HepG2 (cell line): ENCODE measurements at regions not wholly inside any gene's neighbourhood (a gene's known extent, or its start where the extent isn't known, plus 50 kb on each side); places are given as distances from the start of the nearest gene placed in this dataset.

Experiments used
- ATAC-seq: fragments of 200-7000 bp; cut with Tn5 transposase; 3 replicates; pipeline ENCODE4 v1.9.1; 2020; ENCODE audit warnings: mild to moderate bottlenecking, moderate library complexity
- BruUV-seq: library from RNA; stranded (reverse); fragments of 400-500 nt; replicated peaks from 2 replicates; lab custom pipeline; 2021; lab: Mats Ljungman, UMichigan
- CTCF ChIA-PET: fragments of 300-600 bp; formaldehyde crosslinking; extraction: SDS; loops from one replicate; lab custom pipeline; 2021; ENCODE audit warnings: low total read pairs, inconsistent platforms, low intra/inter-chr PET ratio; lab: Yijun Ruan, JAX
- POLR2A ChIA-PET: fragments of 350-600 bp; sonication (Branson Sonifier 250); formaldehyde crosslinking; loops from one replicate; lab custom pipeline; 2020; ENCODE audit warnings: antibody characterized with exemption, inconsistent platforms; lab: Yijun Ruan, JAX
- DNase-seq: peaks from one replicate; pipeline ENCODE4 v3.0.0-alpha.2; 2015; ENCODE audit warnings: low spot score
- FAIRE-seq: peaks from 3 replicates; lab custom pipeline; 2011; peaks lifted over from hg19 to GRCh38; lab: Jason Lieb, UNC
- H2AFZ ChIP-seq: one replicate; pipeline ENCODE4 v1.6.1; 2011; ENCODE audit warnings: low read length, inconsistent platforms
- H3K27ac ChIP-seq: fragments of 300-600 bp; 3 replicates; pipeline ENCODE4 v1.8.0; 2011; ENCODE audit warnings: mixed run types, mild to moderate bottlenecking, mixed read lengths, low read length, inconsistent platforms; ENCODE audit not compliant: insufficient read depth; ENCODE audit errors: extremely low read length
- H3K27me3 ChIP-seq, 2 experiments: fragments of 200-600 bp in 1 of 2; 2 replicates in 1 of 2; 3 replicates in 1 of 2; pipeline versions ENCODE4 v1.6.0 to v1.8.0; 2011; ENCODE audit warnings: low read length in 2 of 2, mild to moderate bottlenecking in 2 of 2, moderate library complexity in 2 of 2, inconsistent platforms in 1 of 2; ENCODE audit not compliant: insufficient read depth in 2 of 2, control insufficient read depth in 1 of 2
- H3K36me3 ChIP-seq, 2 experiments: fragments of 200-600 bp in 1 of 2; replicated peaks in 1 of 2; 2 replicates in 1 of 2; 3 replicates in 1 of 2; pipeline versions ENCODE4 v1.5.1 to v1.8.0; 2011; ENCODE audit warnings: low read length in 2 of 2, inconsistent platforms in 1 of 2; ENCODE audit not compliant: insufficient read depth in 2 of 2, control insufficient read depth in 1 of 2
- H3K4me1 ChIP-seq: 2 replicates; pipeline ENCODE4 v1.5.1; 2012; ENCODE audit warnings: low read length, inconsistent platforms; ENCODE audit not compliant: insufficient read depth
- H3K4me2 ChIP-seq: 2 replicates; pipeline ENCODE4 v1.6.0; 2011; ENCODE audit warnings: low read depth, low read length, inconsistent platforms
- H3K4me3 ChIP-seq, 3 experiments: fragments of 200-600 bp in 1 of 3; sonication (generic), shearing (Covaris generic) in 1 of 3; replicated peaks in 1 of 3; 2 replicates each; pipeline ENCODE4 v1.5.1; 2011 to 2016; ENCODE audit warnings: low read length in 3 of 3, inconsistent platforms in 2 of 3, low read depth in 2 of 3, mild to moderate bottlenecking in 2 of 3, control low read depth in 1 of 3, mixed read lengths in 1 of 3; ENCODE audit not compliant: insufficient read depth in 1 of 3
- H3K79me2 ChIP-seq: one replicate; pipeline ENCODE4 v1.6.1; 2011; ENCODE audit warnings: low read length, inconsistent platforms; ENCODE audit not compliant: insufficient read depth
- H3K9ac ChIP-seq: 2 replicates; pipeline ENCODE4 v1.6.0; 2011; ENCODE audit warnings: mild to moderate bottlenecking, low read depth, low read length, inconsistent platforms; ENCODE audit not compliant: insufficient read depth
- H3K9me3 ChIP-seq: 2 replicates; pipeline ENCODE4 v1.5.1; 2012; ENCODE audit warnings: mild to moderate bottlenecking, low read length
- H4K20me1 ChIP-seq: 2 replicates; pipeline ENCODE4 v1.6.0; 2011; ENCODE audit warnings: inconsistent platforms, mild to moderate bottlenecking, low read length, moderate library complexity; ENCODE audit not compliant: insufficient read depth
- BHLHE40 ChIP-seq: IDR thresholded peaks from 2 replicates; pipeline ENCODE4 v1.6.1; 2011; ENCODE audit warnings: low read length, improper control_type of control experiment
- CBX5 ChIP-seq: sonication (generic); formaldehyde crosslinking; IDR thresholded peaks from 2 replicates; pipeline ENCODE4 v1.4.0; 2020; ENCODE audit warnings: missing genetic modification reagents, borderline replicate concordance
- CSRNP2 ChIP-seq: sonication (generic); formaldehyde crosslinking; conservative IDR thresholded peaks from 2 replicates; pipeline ENCODE4 v1.8.0; 2022; ENCODE audit warnings: low read depth, missing genetic modification reagents
- HCFC1 ChIP-seq: fragments of 150-350 bp; IDR thresholded peaks from 2 replicates; pipeline ENCODE4 v1.6.1; 2014; ENCODE audit warnings: low read depth, low read length
- JDP2 ChIP-seq: sonication (generic); formaldehyde crosslinking; IDR thresholded peaks from 2 replicates; pipeline ENCODE4 v1.8.1; 2022; ENCODE audit warnings: missing genetic modification reagents, borderline replicate concordance
- POLR2AphosphoS5 ChIP-seq: IDR thresholded peaks from 2 replicates; pipeline ENCODE4 v1.6.1; 2012; ENCODE audit warnings: low read depth, low read length
- RFX1 ChIP-seq: fragments of 450-650 bp; IDR thresholded peaks from 2 replicates; pipeline ENCODE4 v1.6.1; 2017
- ZBTB38 ChIP-seq: sonication (generic); formaldehyde crosslinking; IDR thresholded peaks from 2 replicates; pipeline ENCODE4 v1.5.1; 2020; ENCODE audit warnings: mild to moderate bottlenecking, missing genetic modification reagents
- ZNF124 ChIP-seq: sonication (generic); formaldehyde crosslinking; IDR thresholded peaks from 2 replicates; pipeline ENCODE4 v1.4.0; 2020; ENCODE audit warnings: missing genetic modification reagents
- ZNF160 ChIP-seq: sonication (generic); formaldehyde crosslinking; IDR thresholded peaks from 2 replicates; pipeline ENCODE4 v1.8.0; 2022; ENCODE audit warnings: mild to moderate bottlenecking, inconsistent platforms, missing genetic modification reagents
- ZNF180 ChIP-seq: sonication (generic); formaldehyde crosslinking; IDR thresholded peaks from 2 replicates; pipeline ENCODE4 v1.4.0; 2020; ENCODE audit warnings: low read depth, missing genetic modification reagents, borderline replicate concordance
- ZNF629 ChIP-seq: sonication (generic); formaldehyde crosslinking; conservative IDR thresholded peaks from 2 replicates; pipeline ENCODE4 v1.5.0; 2020; ENCODE audit warnings: missing genetic modification reagents
- ZNF784 ChIP-seq: sonication (generic); formaldehyde crosslinking; IDR thresholded peaks from 2 replicates; pipeline ENCODE4 v1.5.1; 2020; ENCODE audit warnings: missing genetic modification reagents, mild to moderate bottlenecking, borderline replicate concordance
- WGBS: methylation state at CpG from one replicate; pipeline ENCODE4 v1.1.6; 2017; ENCODE audit warnings: low lambda C conversion rate; 5-methylcytosine and 5-hydroxymethylcytosine counted together
- in situ Hi-C: cut with HindIII; loops from 2 replicates; pipeline ENCODE4 v1.10.0; 2017; ENCODE audit warnings: low pct_unique_long_range_greater_than_20kb; ENCODE audit not compliant: extremely low pct_ligation_motif_present
- intact Hi-C: fragments of 100-400 bp; cut with micrococcal nuclease; formaldehyde crosslinking; loops from one replicate; pipeline ENCODE4 v1.10.0; 2022; ENCODE audit not compliant: unreplicated experiment

- no peak overlapping the region for H2AFZ ChIP-seq
- 0% methylated on average over 1 of the region's 1 CpG for WGBS
- H3K9ac ChIP-seq: no peak overlapping the region
- no peaks in the 10 kb centered on the region for H3K79me2 ChIP-seq
- H3K4me3 ChIP-seq: no peak overlapping the region
- CTCF ChIA-PET: no interaction called here
- FAIRE-seq: no peak
- H3K4me2 ChIP-seq: no peak overlapping the region
- intact Hi-C loops (no loop called here), in situ Hi-C loops (no loop called here)
- no peak for DNase-seq
- ATAC-seq: no peak
- POLR2A ChIA-PET: no interaction called here
- BruUV-seq: no TSS peak
- no peak for TF ChIP-seq ZNF160 (CRISPR knock-in tag)
- no peak for TF ChIP-seq RFX1
- no peak for TF ChIP-seq HCFC1
- no peak for TF ChIP-seq POLR2AphosphoS5
- no peak for TF ChIP-seq JDP2 (CRISPR knock-in tag)
- no peak for TF ChIP-seq ZNF124 (CRISPR knock-in tag)
- TF ChIP-seq CBX5 (CRISPR knock-in tag): no peak
- TF ChIP-seq ZNF784: no peak
- TF ChIP-seq ZNF629 (CRISPR knock-in tag): no peak
- TF ChIP-seq ZBTB38 (CRISPR knock-in tag): no peak
- TF ChIP-seq ZNF180 (CRISPR knock-in tag): no peak
- no peak for TF ChIP-seq CSRNP2
- TF ChIP-seq BHLHE40: no peak
- H3K36me3 ChIP-seq: no peaks in the 10 kb centered on the region
- H3K27ac ChIP-seq: no peak overlapping the region
- no peaks in the 10 kb centered on the region for H3K4me1 ChIP-seq
- H3K9me3 ChIP-seq: no peaks in the 10 kb centered on the region
- H4K20me1 ChIP-seq: no peaks in the 10 kb centered on the region
- H3K27me3 ChIP-seq: no peaks in the 10 kb centered on the region
These were observed 240.9 kb downstream of the OMA1 start for GRCh38 chr1:58305622-58306021.
